WTC11 (cell line): ENCODE measurements at regions not wholly inside any gene's neighbourhood (a gene's known extent, or its start where the extent isn't known, plus 50 kb on each side); places are given as distances from the start of the nearest gene placed in this dataset.

Experiments used
- ATAC-seq: fragments of 200-7000 bp; cut with Tn5 transposase; 2 replicates; pipeline ENCODE4 v1.10.0; 2021; ENCODE audit warnings: mild to moderate bottlenecking, moderate library complexity
- CTCF ChIA-PET: fragments of 300-600 bp; sonication (Branson Sonifier 250); formaldehyde crosslinking; loops from one replicate; lab custom pipeline; 2021; ENCODE audit warnings: antibody characterized with exemption; lab: Charles Lee
- POLR2A ChIA-PET: fragments of 350-600 bp; sonication (Branson Sonifier 250); formaldehyde crosslinking; loops from one replicate; lab custom pipeline; 2021; ENCODE audit warnings: antibody characterized with exemption; lab: Charles Lee
- DNase-seq: peaks from one replicate; pipeline ENCODE4 v3.0.0; 2021; ENCODE audit warnings: low spot score
- H3K27ac Mint-ChIP-seq: 2 replicates; pipeline ENCODE4 v1.8.0; 2021; ENCODE audit warnings: mixed read lengths
- H3K27me3 Mint-ChIP-seq: 2 replicates; pipeline ENCODE4 v1.8.0; 2021; ENCODE audit warnings: low read depth, mild to moderate bottlenecking, moderate library complexity, mixed read lengths
- H3K36me3 Mint-ChIP-seq: 2 replicates; pipeline ENCODE4 v1.8.0; 2021; ENCODE audit warnings: mixed read lengths
- H3K4me1 Mint-ChIP-seq: 2 replicates; pipeline ENCODE4 v1.8.0; 2022; ENCODE audit warnings: mixed read lengths
- H3K4me3 Mint-ChIP-seq: 2 replicates; pipeline ENCODE4 v1.8.0; 2021; ENCODE audit warnings: mild to moderate bottlenecking, moderate library complexity, mixed read lengths
- H3K9me3 Mint-ChIP-seq: 2 replicates; pipeline ENCODE4 v1.8.0; 2021; ENCODE audit warnings: mixed read lengths
- CREB1 ChIP-seq: sonication (generic); formaldehyde crosslinking; IDR thresholded peaks from 2 replicates; pipeline ENCODE4 v1.8.0; 2023; ENCODE audit warnings: mild to moderate bottlenecking, missing genetic modification reagents
- ESRRA ChIP-seq: sonication (generic); formaldehyde crosslinking; IDR thresholded peaks from 2 replicates; pipeline ENCODE4 v1.8.1; 2022; ENCODE audit warnings: mild to moderate bottlenecking, missing genetic modification reagents, borderline replicate concordance
- ETV6 ChIP-seq: sonication (generic); formaldehyde crosslinking; IDR thresholded peaks from 2 replicates; pipeline ENCODE4 v1.8.1; 2022; ENCODE audit warnings: mild to moderate bottlenecking, missing genetic modification reagents
- FOXK1 ChIP-seq: sonication (generic); formaldehyde crosslinking; IDR thresholded peaks from 2 replicates; pipeline ENCODE4 v1.8.0; 2022; ENCODE audit warnings: mild to moderate bottlenecking, moderate library complexity, missing genetic modification reagents
- GABPB1 ChIP-seq: sonication (generic); formaldehyde crosslinking; IDR thresholded peaks from 2 replicates; pipeline ENCODE4 v1.8.1; 2023; ENCODE audit warnings: mild to moderate bottlenecking, missing genetic modification reagents
- JAZF1 ChIP-seq: fragments of 250-450 bp; sonication (Bioruptor Pico); IDR thresholded peaks from 2 replicates; pipeline ENCODE4 v1.9.0; 2021; ENCODE audit warnings: moderate library complexity, mild to moderate bottlenecking, inconsistent platforms
- JUN ChIP-seq: sonication (generic); formaldehyde crosslinking; IDR thresholded peaks from 2 replicates; pipeline ENCODE4 v1.8.0; 2023; ENCODE audit warnings: mild to moderate bottlenecking, missing genetic modification reagents
- NFE2L1 ChIP-seq: sonication (generic); formaldehyde crosslinking; IDR thresholded peaks from 2 replicates; pipeline ENCODE4 v1.8.1; 2023; ENCODE audit warnings: missing genetic modification reagents
- NR1H2 ChIP-seq: sonication (generic); formaldehyde crosslinking; IDR thresholded peaks from 2 replicates; pipeline ENCODE4 v1.9.0; 2021; ENCODE audit warnings: mild to moderate bottlenecking, moderate library complexity, missing genetic modification reagents
- NR3C1 ChIP-seq: sonication (generic); formaldehyde crosslinking; conservative IDR thresholded peaks from 2 replicates; pipeline ENCODE4 v1.8.1; 2023; ENCODE audit warnings: low read depth, mild to moderate bottlenecking, missing genetic modification reagents
- OVOL2 ChIP-seq: fragments of 250-450 bp; sonication (Bioruptor Pico); IDR thresholded peaks from 2 replicates; pipeline ENCODE4 v1.9.0; 2021; ENCODE audit warnings: mild to moderate bottlenecking, borderline replicate concordance
- RORB ChIP-seq: fragments of 250-450 bp; sonication (Bioruptor Pico); IDR thresholded peaks from 2 replicates; pipeline ENCODE4 v1.9.0; 2021; ENCODE audit warnings: mild to moderate bottlenecking
- SOX15 ChIP-seq: fragments of 250-450 bp; sonication (Bioruptor Pico); IDR thresholded peaks from 2 replicates; pipeline ENCODE4 v1.9.0; 2021; ENCODE audit warnings: mild to moderate bottlenecking
- TEAD4 ChIP-seq: sonication (generic); formaldehyde crosslinking; IDR thresholded peaks from 2 replicates; pipeline ENCODE4 v1.8.0; 2022; ENCODE audit warnings: mild to moderate bottlenecking, missing genetic modification reagents
- TP53 ChIP-seq: sonication (generic); formaldehyde crosslinking; IDR thresholded peaks from 2 replicates; pipeline ENCODE4 v1.8.1; 2023; ENCODE audit warnings: mild to moderate bottlenecking, missing genetic modification reagents
- TF ChIP-seq, protein P1 (sequence below): sonication (generic); formaldehyde crosslinking; IDR thresholded peaks from 2 replicates; pipeline ENCODE4 v1.8.1; 2023; ENCODE audit warnings: mild to moderate bottlenecking, missing genetic modification reagents
- TF ChIP-seq, protein P2 (sequence below): fragments of 250-450 bp; sonication (Bioruptor Pico); IDR thresholded peaks from 2 replicates; pipeline ENCODE4 v1.9.0; 2021; ENCODE audit warnings: mild to moderate bottlenecking, borderline replicate concordance
- TF ChIP-seq, protein P3 (sequence below): sonication (generic); formaldehyde crosslinking; IDR thresholded peaks from 2 replicates; pipeline ENCODE4 v1.8.0; 2022; ENCODE audit warnings: mild to moderate bottlenecking, missing genetic modification reagents
- TF ChIP-seq, protein P4 (sequence below): fragments of 250-450 bp; sonication (Bioruptor Pico); IDR thresholded peaks from 2 replicates; pipeline ENCODE4 v2.1.2; 2022; ENCODE audit warnings: mild to moderate bottlenecking, moderate library complexity
- TF ChIP-seq, protein P5 (sequence below): sonication (generic); formaldehyde crosslinking; IDR thresholded peaks from 2 replicates; pipeline ENCODE4 v1.8.0; 2023; ENCODE audit warnings: missing genetic modification reagents
- TF ChIP-seq, protein P6 (sequence below): sonication (generic); formaldehyde crosslinking; IDR thresholded peaks from 2 replicates; pipeline ENCODE4 v1.8.0; 2022; ENCODE audit warnings: mild to moderate bottlenecking, missing genetic modification reagents
- TF ChIP-seq, protein P7 (sequence below): sonication (generic); formaldehyde crosslinking; conservative IDR thresholded peaks from 2 replicates; pipeline ENCODE4 v1.8.1; 2023; ENCODE audit warnings: mild to moderate bottlenecking, low read depth, missing genetic modification reagents, moderate library complexity

DNA sequence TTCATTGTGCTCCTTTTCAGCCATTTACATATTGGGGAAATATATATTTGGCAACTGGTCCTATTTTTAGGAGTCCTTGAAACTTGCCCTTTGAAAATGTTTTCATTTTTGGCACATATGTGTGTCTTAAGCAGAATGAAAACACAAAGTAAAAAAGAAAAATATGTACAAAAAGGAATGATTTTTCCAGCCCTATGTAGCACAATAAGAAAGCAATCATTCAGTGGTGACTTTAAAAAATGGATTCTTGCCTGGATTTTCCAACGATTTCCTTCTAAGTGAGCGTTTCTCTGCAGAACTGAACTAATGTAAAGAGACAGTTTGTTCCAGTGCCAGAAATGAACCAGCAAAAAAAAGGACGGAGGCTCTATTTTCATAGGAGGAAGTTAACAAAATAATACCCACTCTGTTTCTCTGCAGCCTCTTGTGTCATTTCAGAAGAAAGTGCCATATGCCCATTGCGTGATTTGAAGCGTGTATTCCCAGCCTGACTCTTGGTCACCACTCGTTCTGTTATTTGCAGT, 340.1 kb downstream of the SETD4 start:
- Mint-ChIP-seq H3K27ac (no peak overlapping the region), H3K27me3 (peaks cover 61% of the 10 kb centered on the region), H3K4me1 (peaks cover 15% of the 10 kb centered on the region), H3K9me3 (peaks cover 31% of the 10 kb centered on the region), H3K36me3 (peaks cover 3% of the 10 kb centered on the region; the same call in 1 of the 2 replicates), H3K4me3 (no peak overlapping the region)
- no peak for ATAC-seq
- ChIA-PET POLR2A (no interaction called here), CTCF (no interaction called here)
- TF ChIP-seq ESRRA (CRISPR knock-in tag) (no peak), GABPB1 (CRISPR knock-in tag) (no peak), TP53 (CRISPR knock-in tag) (no peak), OVOL2 (no peak), NR1H2 (CRISPR knock-in tag) (no peak), JAZF1 (CRISPR knock-in tag) (no peak), JUN (CRISPR knock-in tag) (no peak), TEAD4 (CRISPR knock-in tag) (no peak), NFE2L1 (CRISPR knock-in tag) (no peak)
- TF ChIP-seq, protein P1, sequence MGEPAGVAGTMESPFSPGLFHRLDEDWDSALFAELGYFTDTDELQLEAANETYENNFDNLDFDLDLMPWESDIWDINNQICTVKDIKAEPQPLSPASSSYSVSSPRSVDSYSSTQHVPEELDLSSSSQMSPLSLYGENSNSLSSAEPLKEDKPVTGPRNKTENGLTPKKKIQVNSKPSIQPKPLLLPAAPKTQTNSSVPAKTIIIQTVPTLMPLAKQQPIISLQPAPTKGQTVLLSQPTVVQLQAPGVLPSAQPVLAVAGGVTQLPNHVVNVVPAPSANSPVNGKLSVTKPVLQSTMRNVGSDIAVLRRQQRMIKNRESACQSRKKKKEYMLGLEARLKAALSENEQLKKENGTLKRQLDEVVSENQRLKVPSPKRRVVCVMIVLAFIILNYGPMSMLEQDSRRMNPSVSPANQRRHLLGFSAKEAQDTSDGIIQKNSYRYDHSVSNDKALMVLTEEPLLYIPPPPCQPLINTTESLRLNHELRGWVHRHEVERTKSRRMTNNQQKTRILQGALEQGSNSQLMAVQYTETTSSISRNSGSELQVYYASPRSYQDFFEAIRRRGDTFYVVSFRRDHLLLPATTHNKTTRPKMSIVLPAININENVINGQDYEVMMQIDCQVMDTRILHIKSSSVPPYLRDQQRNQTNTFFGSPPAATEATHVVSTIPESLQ (CRISPR knock-in tag): no peak
- TF ChIP-seq, protein P2, sequence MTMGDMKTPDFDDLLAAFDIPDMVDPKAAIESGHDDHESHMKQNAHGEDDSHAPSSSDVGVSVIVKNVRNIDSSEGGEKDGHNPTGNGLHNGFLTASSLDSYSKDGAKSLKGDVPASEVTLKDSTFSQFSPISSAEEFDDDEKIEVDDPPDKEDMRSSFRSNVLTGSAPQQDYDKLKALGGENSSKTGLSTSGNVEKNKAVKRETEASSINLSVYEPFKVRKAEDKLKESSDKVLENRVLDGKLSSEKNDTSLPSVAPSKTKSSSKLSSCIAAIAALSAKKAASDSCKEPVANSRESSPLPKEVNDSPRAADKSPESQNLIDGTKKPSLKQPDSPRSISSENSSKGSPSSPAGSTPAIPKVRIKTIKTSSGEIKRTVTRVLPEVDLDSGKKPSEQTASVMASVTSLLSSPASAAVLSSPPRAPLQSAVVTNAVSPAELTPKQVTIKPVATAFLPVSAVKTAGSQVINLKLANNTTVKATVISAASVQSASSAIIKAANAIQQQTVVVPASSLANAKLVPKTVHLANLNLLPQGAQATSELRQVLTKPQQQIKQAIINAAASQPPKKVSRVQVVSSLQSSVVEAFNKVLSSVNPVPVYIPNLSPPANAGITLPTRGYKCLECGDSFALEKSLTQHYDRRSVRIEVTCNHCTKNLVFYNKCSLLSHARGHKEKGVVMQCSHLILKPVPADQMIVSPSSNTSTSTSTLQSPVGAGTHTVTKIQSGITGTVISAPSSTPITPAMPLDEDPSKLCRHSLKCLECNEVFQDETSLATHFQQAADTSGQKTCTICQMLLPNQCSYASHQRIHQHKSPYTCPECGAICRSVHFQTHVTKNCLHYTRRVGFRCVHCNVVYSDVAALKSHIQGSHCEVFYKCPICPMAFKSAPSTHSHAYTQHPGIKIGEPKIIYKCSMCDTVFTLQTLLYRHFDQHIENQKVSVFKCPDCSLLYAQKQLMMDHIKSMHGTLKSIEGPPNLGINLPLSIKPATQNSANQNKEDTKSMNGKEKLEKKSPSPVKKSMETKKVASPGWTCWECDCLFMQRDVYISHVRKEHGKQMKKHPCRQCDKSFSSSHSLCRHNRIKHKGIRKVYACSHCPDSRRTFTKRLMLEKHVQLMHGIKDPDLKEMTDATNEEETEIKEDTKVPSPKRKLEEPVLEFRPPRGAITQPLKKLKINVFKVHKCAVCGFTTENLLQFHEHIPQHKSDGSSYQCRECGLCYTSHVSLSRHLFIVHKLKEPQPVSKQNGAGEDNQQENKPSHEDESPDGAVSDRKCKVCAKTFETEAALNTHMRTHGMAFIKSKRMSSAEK: no peak
- TF ChIP-seq, protein P3, sequence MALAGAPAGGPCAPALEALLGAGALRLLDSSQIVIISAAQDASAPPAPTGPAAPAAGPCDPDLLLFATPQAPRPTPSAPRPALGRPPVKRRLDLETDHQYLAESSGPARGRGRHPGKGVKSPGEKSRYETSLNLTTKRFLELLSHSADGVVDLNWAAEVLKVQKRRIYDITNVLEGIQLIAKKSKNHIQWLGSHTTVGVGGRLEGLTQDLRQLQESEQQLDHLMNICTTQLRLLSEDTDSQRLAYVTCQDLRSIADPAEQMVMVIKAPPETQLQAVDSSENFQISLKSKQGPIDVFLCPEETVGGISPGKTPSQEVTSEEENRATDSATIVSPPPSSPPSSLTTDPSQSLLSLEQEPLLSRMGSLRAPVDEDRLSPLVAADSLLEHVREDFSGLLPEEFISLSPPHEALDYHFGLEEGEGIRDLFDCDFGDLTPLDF (CRISPR knock-in tag): no peak
- TF ChIP-seq, protein P4, sequence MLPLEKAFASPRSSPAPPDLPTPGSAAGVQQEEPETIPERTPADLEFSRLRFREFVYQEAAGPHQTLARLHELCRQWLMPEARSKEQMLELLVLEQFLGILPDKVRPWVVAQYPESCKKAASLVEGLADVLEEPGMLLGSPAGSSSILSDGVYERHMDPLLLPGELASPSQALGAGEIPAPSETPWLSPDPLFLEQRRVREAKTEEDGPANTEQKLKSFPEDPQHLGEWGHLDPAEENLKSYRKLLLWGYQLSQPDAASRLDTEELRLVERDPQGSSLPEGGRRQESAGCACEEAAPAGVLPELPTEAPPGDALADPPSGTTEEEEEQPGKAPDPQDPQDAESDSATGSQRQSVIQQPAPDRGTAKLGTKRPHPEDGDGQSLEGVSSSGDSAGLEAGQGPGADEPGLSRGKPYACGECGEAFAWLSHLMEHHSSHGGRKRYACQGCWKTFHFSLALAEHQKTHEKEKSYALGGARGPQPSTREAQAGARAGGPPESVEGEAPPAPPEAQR (CRISPR knock-in tag): no peak
- no peak for DNase-seq

DNA sequence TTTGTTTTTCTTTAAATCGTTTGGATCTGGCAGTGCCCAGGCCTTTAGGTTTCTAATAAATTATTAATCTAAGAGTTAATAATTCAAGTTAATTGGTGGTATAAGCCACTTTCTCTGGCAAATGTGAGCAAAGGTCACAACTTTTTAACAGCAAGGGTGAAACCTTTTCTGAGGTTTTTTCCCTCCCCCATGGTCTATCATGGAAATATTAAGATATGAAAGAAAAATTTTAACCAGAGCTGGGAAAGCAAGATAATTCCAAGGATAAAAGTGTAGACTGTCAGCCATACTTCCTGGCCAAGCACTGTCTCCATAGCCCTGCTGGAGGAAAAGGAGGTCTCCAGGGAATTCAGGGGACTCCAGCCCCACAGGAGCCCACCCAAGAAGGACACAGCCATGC, 341.2 kb downstream of the SETD4 start:
- peaks cover 20% of the 10 kb centered on the region for H3K9me3 Mint-ChIP-seq
- H3K4me1 Mint-ChIP-seq: peaks cover 15% of the 10 kb centered on the region
- DNase-seq (no peak), ATAC-seq (no peak)
- H3K27ac Mint-ChIP-seq: no peak overlapping the region
- ChIA-PET CTCF (no interaction called here), POLR2A (no interaction called here)
- H3K4me3 Mint-ChIP-seq: no peak overlapping the region
- peaks cover 3% of the 10 kb centered on the region; the same call in 1 of the 2 replicates for H3K36me3 Mint-ChIP-seq
- H3K27me3 Mint-ChIP-seq: peaks cover 73% of the 10 kb centered on the region
- no peak for TF ChIP-seq CREB1
- TF ChIP-seq SOX15 (CRISPR knock-in tag): no peak
- no peak for TF ChIP-seq ETV6 (CRISPR knock-in tag)
- no peak for TF ChIP-seq RORB (CRISPR knock-in tag)
- TF ChIP-seq, protein P5, sequence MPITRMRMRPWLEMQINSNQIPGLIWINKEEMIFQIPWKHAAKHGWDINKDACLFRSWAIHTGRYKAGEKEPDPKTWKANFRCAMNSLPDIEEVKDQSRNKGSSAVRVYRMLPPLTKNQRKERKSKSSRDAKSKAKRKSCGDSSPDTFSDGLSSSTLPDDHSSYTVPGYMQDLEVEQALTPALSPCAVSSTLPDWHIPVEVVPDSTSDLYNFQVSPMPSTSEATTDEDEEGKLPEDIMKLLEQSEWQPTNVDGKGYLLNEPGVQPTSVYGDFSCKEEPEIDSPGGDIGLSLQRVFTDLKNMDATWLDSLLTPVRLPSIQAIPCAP (CRISPR knock-in tag): no peak
- TF ChIP-seq, protein P6, sequence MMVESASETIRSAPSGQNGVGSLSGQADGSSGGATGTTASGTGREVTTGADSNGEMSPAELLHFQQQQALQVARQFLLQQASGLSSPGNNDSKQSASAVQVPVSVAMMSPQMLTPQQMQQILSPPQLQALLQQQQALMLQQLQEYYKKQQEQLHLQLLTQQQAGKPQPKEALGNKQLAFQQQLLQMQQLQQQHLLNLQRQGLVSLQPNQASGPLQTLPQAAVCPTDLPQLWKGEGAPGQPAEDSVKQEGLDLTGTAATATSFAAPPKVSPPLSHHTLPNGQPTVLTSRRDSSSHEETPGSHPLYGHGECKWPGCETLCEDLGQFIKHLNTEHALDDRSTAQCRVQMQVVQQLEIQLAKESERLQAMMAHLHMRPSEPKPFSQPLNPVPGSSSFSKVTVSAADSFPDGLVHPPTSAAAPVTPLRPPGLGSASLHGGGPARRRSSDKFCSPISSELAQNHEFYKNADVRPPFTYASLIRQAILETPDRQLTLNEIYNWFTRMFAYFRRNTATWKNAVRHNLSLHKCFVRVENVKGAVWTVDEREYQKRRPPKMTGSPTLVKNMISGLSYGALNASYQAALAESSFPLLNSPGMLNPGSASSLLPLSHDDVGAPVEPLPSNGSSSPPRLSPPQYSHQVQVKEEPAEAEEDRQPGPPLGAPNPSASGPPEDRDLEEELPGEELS: no peak
- TF ChIP-seq JAZF1 (CRISPR knock-in tag): no peak
- TF ChIP-seq, protein P7, sequence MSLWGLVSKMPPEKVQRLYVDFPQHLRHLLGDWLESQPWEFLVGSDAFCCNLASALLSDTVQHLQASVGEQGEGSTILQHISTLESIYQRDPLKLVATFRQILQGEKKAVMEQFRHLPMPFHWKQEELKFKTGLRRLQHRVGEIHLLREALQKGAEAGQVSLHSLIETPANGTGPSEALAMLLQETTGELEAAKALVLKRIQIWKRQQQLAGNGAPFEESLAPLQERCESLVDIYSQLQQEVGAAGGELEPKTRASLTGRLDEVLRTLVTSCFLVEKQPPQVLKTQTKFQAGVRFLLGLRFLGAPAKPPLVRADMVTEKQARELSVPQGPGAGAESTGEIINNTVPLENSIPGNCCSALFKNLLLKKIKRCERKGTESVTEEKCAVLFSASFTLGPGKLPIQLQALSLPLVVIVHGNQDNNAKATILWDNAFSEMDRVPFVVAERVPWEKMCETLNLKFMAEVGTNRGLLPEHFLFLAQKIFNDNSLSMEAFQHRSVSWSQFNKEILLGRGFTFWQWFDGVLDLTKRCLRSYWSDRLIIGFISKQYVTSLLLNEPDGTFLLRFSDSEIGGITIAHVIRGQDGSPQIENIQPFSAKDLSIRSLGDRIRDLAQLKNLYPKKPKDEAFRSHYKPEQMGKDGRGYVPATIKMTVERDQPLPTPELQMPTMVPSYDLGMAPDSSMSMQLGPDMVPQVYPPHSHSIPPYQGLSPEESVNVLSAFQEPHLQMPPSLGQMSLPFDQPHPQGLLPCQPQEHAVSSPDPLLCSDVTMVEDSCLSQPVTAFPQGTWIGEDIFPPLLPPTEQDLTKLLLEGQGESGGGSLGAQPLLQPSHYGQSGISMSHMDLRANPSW (CRISPR knock-in tag): no peak
- no peak for TF ChIP-seq FOXK1 (CRISPR knock-in tag)
- TF ChIP-seq NR3C1 (CRISPR knock-in tag): no peak
- TF ChIP-seq NR1H2 (CRISPR knock-in tag): no peak
